WERI-Rb-1 (cell line): ENCODE measurements at regions not wholly inside any gene's neighbourhood (a gene's known extent, or its start where the extent isn't known, plus 50 kb on each side); places are given as distances from the start of the nearest gene placed in this dataset.

ENCODE experiments used
- DNase-seq: peaks from one replicate; pipeline ENCODE4 v3.0.0-alpha.2; 2020
- H3K27ac ChIP-seq: fragments of 250-450 bp; sonication (Bioruptor Pico); 2 replicates; pipeline ENCODE4 v1.5.1; 2020; ENCODE audit warnings: mild to moderate bottlenecking, moderate library complexity
- H3K27me3 ChIP-seq: fragments of 250-450 bp; sonication (Bioruptor Pico); 2 replicates; pipeline ENCODE4 v1.5.1; 2021; ENCODE audit warnings: mild to moderate bottlenecking, low read depth, moderate library complexity; ENCODE audit not compliant: insufficient read depth, severe bottlenecking
- H3K36me3 ChIP-seq: fragments of 250-450 bp; sonication (Bioruptor Pico); 2 replicates; pipeline ENCODE4 v1.5.1; 2020; ENCODE audit warnings: mild to moderate bottlenecking, moderate library complexity
- H3K4me3 ChIP-seq: 2 replicates; pipeline ENCODE4 v1.5.1; 2011; ENCODE audit warnings: low read depth, mild to moderate bottlenecking, control low read depth, low read length
- H3K9me3 ChIP-seq: fragments of 250-450 bp; sonication (Bioruptor Pico); 2 replicates; pipeline ENCODE4 v1.5.1; 2021; ENCODE audit warnings: mild to moderate bottlenecking, moderate library complexity; ENCODE audit not compliant: severe bottlenecking
- CTCF ChIP-seq: IDR thresholded peaks from 2 replicates; pipeline ENCODE4 v1.5.1; 2011; ENCODE audit warnings: low read depth, mild to moderate bottlenecking, control low read depth, inconsistent platforms, low read length

DNA sequence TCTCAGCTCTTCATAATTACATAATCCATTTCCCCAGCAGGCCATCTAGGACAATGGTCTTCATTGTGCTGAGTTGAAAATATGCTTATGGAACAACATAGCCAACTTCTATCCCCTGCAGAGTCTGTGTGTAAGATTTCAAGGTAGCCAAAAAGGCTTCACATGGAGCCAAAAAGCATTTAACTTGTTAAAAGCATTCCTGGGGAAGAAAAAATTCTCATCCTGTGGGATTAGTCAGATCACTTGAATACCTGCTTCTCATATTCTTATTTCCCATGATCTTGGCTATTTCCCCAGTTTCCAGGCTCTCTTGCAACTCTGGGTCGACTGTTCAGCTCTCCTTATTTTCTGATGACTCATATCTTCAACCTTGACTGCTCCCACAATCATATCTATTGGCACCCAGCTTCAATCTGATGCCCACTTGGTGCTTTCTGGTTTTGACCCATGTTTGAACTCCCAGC lies 178.9 kb downstream of the KLHL28 start:
- Histone ChIP-seq H3K36me3 (no peaks in the 10 kb centered on the region), H3K27me3 (peaks cover 30% of the 10 kb centered on the region), H3K9me3 (no peaks in the 10 kb centered on the region), H3K4me3 (no peak overlapping the region), H3K27ac (no peak overlapping the region)
- no peak for TF ChIP-seq CTCF
- DNase-seq: no peak

DNA sequence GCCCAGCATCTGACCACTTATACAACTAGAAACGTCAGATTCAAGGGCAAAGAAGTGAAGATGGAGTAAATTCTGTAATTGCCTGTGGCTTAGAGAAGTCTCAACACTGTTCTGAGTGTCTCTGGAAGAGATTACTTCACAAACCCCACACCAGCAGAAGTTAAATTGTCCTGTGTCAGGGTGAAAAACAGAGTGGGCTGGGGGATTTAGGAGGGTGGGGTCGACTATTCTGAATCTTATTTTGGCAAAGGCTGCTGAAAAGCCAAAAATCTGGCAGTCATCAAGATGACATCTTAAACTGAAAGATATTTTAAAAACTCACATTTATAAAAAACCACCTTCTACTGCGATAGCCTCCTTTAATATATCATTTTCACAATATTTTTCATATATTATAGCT lies 180.8 kb downstream of the KLHL28 start:
- no peak for TF ChIP-seq CTCF

GRCh38 chr14:44778604-44779003 lies 183.1 kb downstream of the KLHL28 start:
- DNase-seq: no peak
- H3K4me3 ChIP-seq: no peak overlapping the region
- TF ChIP-seq CTCF: no peak
- peaks cover 37% of the 10 kb centered on the region for H3K27me3 ChIP-seq
- H3K27ac ChIP-seq: no peak overlapping the region
- no peaks in the 10 kb centered on the region for H3K36me3 ChIP-seq
- H3K9me3 ChIP-seq: no peaks in the 10 kb centered on the region

More for the DNA sequence above, 180.8 kb downstream of the KLHL28 start:
- no peaks in the 10 kb centered on the region for H3K9me3 ChIP-seq
- no peaks in the 10 kb centered on the region for H3K36me3 ChIP-seq
- no peak for DNase-seq
- no peak overlapping the region for H3K27ac ChIP-seq
- no peak overlapping the region for H3K4me3 ChIP-seq
- peaks cover 21% of the 10 kb centered on the region for H3K27me3 ChIP-seq

DNA sequence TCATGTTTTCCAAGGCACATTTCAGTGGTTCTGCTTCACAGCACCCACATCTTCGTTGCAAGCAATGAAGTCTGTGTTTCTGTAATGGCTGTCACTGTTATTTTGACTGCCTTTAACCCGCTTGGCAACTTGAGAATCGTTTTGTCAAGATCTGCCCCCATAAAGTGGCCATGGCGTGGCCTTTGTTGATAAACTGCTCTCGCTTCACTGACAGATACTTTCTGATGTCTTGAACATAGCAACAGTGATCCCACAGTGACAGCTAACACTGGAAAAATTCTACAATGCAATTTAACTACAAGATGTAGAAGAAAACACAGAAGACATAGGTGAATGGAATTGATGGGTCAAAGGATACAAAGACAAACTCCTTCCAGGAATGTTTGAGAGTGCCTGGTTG lies 184.2 kb downstream of the KLHL28 start:
- no peak for DNase-seq
- Histone ChIP-seq H3K4me3 (no peak overlapping the region), H3K36me3 (no peaks in the 10 kb centered on the region), H3K27me3 (peaks cover 45% of the 10 kb centered on the region), H3K9me3 (no peaks in the 10 kb centered on the region), H3K27ac (no peak overlapping the region)
- no peak for TF ChIP-seq CTCF

DNA sequence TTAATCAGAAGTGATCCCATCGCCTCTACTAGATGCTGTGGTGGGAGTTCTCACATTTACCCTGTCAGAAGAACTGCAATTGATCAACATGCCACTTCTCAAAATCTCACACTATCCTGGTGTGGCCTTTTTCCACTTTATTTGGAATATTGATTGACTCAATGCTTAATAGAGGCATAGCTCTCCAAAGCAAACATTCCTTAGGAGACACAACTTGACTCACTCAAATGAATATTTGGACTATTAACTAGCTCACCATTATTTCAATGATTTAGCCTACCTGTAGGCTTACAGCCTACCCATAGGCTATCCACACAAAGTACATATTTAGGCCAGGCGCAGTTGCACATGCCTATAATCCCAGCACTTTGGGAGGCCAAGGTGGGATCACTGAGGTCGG lies 186.5 kb downstream of the KLHL28 start:
- no peak for TF ChIP-seq CTCF
- no peaks in the 10 kb centered on the region for H3K9me3 ChIP-seq
- no peaks in the 10 kb centered on the region for H3K36me3 ChIP-seq
- no peak overlapping the region for H3K27ac ChIP-seq
- no peak overlapping the region for H3K4me3 ChIP-seq
- H3K27me3 ChIP-seq: peaks cover 46% of the 10 kb centered on the region
- DNase-seq: no peak

GRCh38 chr14:44774396-44774795 lies 187.4 kb downstream of the KLHL28 start:
- no peak overlapping the region for H3K4me3 ChIP-seq
- DNase-seq: no peak
- TF ChIP-seq CTCF: no peak
- H3K9me3 ChIP-seq: no peaks in the 10 kb centered on the region
- H3K36me3 ChIP-seq: no peaks in the 10 kb centered on the region
- H3K27ac ChIP-seq: no peak overlapping the region
- peaks cover 51% of the 10 kb centered on the region for H3K27me3 ChIP-seq
